K562 (cell line): ENCODE measurements at regions not wholly inside any gene's neighbourhood (a gene's known extent, or its start where the extent isn't known, plus 50 kb on each side); places are given as distances from the start of the nearest gene placed in this dataset.

Source experiments
- ATAC-seq: fragments of 200-7000 bp; cut with Tn5 transposase; 3 replicates; pipeline ENCODE4 v1.9.1; 2020; ENCODE audit warnings: moderate library complexity
- BruUV-seq: library from RNA; stranded (reverse); fragments of 400-500 nt; replicated peaks from 2 replicates; lab custom pipeline; 2021; lab: Mats Ljungman, UMichigan
- CTCF ChIA-PET: fragments of 300-600 bp; formaldehyde crosslinking; extraction: SDS; loops from one replicate; lab custom pipeline; 2021; ENCODE audit warnings: low intra/inter-chr PET ratio; lab: Yijun Ruan, JAX
- POLR2A ChIA-PET: fragments of 300-600, 350-650 bp; sonication (Branson Sonifier 250); formaldehyde crosslinking; extraction: SDS; loops from one replicate; lab custom pipeline; 2021; ENCODE audit warnings: antibody characterized with exemption, inconsistent platforms; lab: Yijun Ruan, JAX
- DNase-seq, 4 experiments: peaks; one replicate each; pipeline versions ENCODE4 v3.0.0 to v3.0.0-alpha.2; 2011 to 2018; ENCODE audit warnings: low spot score in 3 of 4, mixed read lengths in 3 of 4; ENCODE audit errors: extremely low read depth in 1 of 4
- FAIRE-seq: peaks from 2 replicates; lab custom pipeline; 2011; peaks lifted over from hg19 to GRCh38; lab: Jason Lieb, UNC
- H2AFZ ChIP-seq: 2 replicates; pipeline ENCODE4 v1.6.0; 2011; ENCODE audit warnings: low read depth, low read length, control low read depth, inconsistent platforms
- H3K27ac ChIP-seq: fragments of 200-600 bp; 3 replicates; pipeline ENCODE4 v1.8.0; 2011; ENCODE audit warnings: low read depth, mild to moderate bottlenecking, control low read depth, inconsistent platforms, low read length, moderate library complexity, mixed read lengths; ENCODE audit errors: extremely low read depth
- H3K27me3 ChIP-seq, 2 experiments: fragments of 300-600 bp in 1 of 2; 2 replicates in 1 of 2; 3 replicates in 1 of 2; pipeline versions ENCODE4 v1.6.0 to v1.8.0; 2011; ENCODE audit warnings: inconsistent platforms in 2 of 2, low read length in 2 of 2, mild to moderate bottlenecking in 1 of 2, mixed read lengths in 1 of 2, moderate library complexity in 1 of 2; ENCODE audit not compliant: control insufficient read depth in 2 of 2, insufficient read depth in 2 of 2
- H3K36me3 ChIP-seq: fragments of 300-600 bp; 3 replicates; pipeline ENCODE4 v1.8.0; 2011; ENCODE audit warnings: mild to moderate bottlenecking, low read length, inconsistent platforms; ENCODE audit not compliant: control insufficient read depth, insufficient read depth
- H3K4me1 ChIP-seq, 2 experiments: fragments of 200-600 bp in 1 of 2; replicated peaks in 1 of 2; 2 replicates in 1 of 2; 3 replicates in 1 of 2; pipeline versions ENCODE4 v1.5.1 to v1.8.0; 2011; ENCODE audit warnings: inconsistent platforms in 2 of 2, low read length in 2 of 2, mild to moderate bottlenecking in 1 of 2, mixed read lengths in 1 of 2, moderate library complexity in 1 of 2; ENCODE audit not compliant: control insufficient read depth in 2 of 2, insufficient read depth in 2 of 2
- H3K4me2 ChIP-seq: 2 replicates; pipeline ENCODE4 v1.6.1; 2011; ENCODE audit warnings: low read length, control low read depth, inconsistent platforms, mixed read lengths; ENCODE audit not compliant: insufficient read depth
- H3K4me3 ChIP-seq: fragments of 200-600 bp; sonication (generic), shearing (Covaris generic); 2 replicates; pipeline ENCODE4 v1.5.1; 2016; ENCODE audit warnings: control low read depth, inconsistent platforms
- H3K79me2 ChIP-seq: fragments of 200-600 bp; 3 replicates; pipeline ENCODE4 v1.8.0; 2011; ENCODE audit warnings: low read length, inconsistent platforms; ENCODE audit not compliant: control insufficient read depth, insufficient read depth
- H3K9ac ChIP-seq, 2 experiments: 2 replicates each; pipeline versions ENCODE4 v1.6.0 to v1.6.1; 2011; ENCODE audit warnings: low read depth in 2 of 2, low read length in 2 of 2, control low read depth in 1 of 2, inconsistent platforms in 1 of 2, mild to moderate bottlenecking in 1 of 2, mixed read lengths in 1 of 2; ENCODE audit not compliant: insufficient read depth in 1 of 2
- H3K9me1 ChIP-seq: one replicate; pipeline ENCODE4 v1.6.0; 2011; ENCODE audit warnings: inconsistent platforms, mild to moderate bottlenecking, low read length, moderate library complexity; ENCODE audit not compliant: control insufficient read depth, insufficient read depth
- H3K9me3 ChIP-seq: replicated peaks from 2 replicates; pipeline ENCODE4 v1.5.1; 2011; ENCODE audit warnings: low read depth, low read length, inconsistent platforms; ENCODE audit not compliant: control insufficient read depth, insufficient read depth
- H4K20me1 ChIP-seq: replicated peaks from 2 replicates; pipeline ENCODE4 v1.6.1; 2011; ENCODE audit warnings: low read length, inconsistent platforms, mixed read lengths; ENCODE audit not compliant: control insufficient read depth, insufficient read depth
- BCOR ChIP-seq: fragments of 450-650 bp; IDR thresholded peaks from 2 replicates; pipeline ENCODE4 v1.6.1; 2016
- CTBP1 ChIP-seq: fragments of 450-650 bp; IDR thresholded peaks from 2 replicates; pipeline ENCODE4 v1.6.1; 2016; ENCODE audit warnings: borderline replicate concordance
- ELF2 ChIP-seq: fragments of 250-450 bp; sonication (Bioruptor Pico); IDR thresholded peaks from 2 replicates; pipeline ENCODE4 v1.5.0; 2021; ENCODE audit warnings: mild to moderate bottlenecking
- GTF2A2 ChIP-seq: IDR thresholded peaks from 2 replicates; pipeline ENCODE4 v1.6.1; 2016; ENCODE audit warnings: mild to moderate bottlenecking, missing genetic modification characterization, missing compliant biosample characterization
- HDAC6 ChIP-seq: IDR thresholded peaks from 2 replicates; pipeline ENCODE4 v1.6.1; 2012; ENCODE audit warnings: low read depth, mild to moderate bottlenecking, control low read depth, inconsistent platforms, low read length, moderate library complexity
- MBD2 ChIP-seq: sonication (generic); IDR thresholded peaks from 2 replicates; pipeline ENCODE4 v1.6.1; 2016; ENCODE audit warnings: low read depth, borderline replicate concordance
- POLR2A ChIP-seq: fragments of 450-650 bp; conservative IDR thresholded peaks from 2 replicates; pipeline ENCODE4 v1.6.1; 2016
- PTBP1 ChIP-seq: fragments of 200-400 bp; formaldehyde crosslinking; IDR thresholded peaks from 2 replicates; pipeline ENCODE4 v1.6.1; 2017; ENCODE audit warnings: low read depth, low read length
- RAD21 ChIP-seq, 2 experiments: fragments of 250-450 bp in 1 of 2; fragments of 450-650 bp in 1 of 2; sonication (Bioruptor Pico) in 1 of 2; formaldehyde crosslinking in 1 of 2; IDR thresholded peaks in 1 of 2; conservative IDR thresholded peaks in 1 of 2; 2 replicates each; pipeline versions ENCODE4 v1.4.0 to v1.8.0; 2020 to 2022; ENCODE audit warnings: mild to moderate bottlenecking in 2 of 2, moderate library complexity in 1 of 2
- XRCC5 ChIP-seq: fragments of 200-400 bp; formaldehyde crosslinking; IDR thresholded peaks from 2 replicates; pipeline ENCODE4 v1.6.1; 2017; ENCODE audit warnings: low read depth, mild to moderate bottlenecking, low read length
- ZNF12 ChIP-seq: sonication (generic); formaldehyde crosslinking; IDR thresholded peaks from 2 replicates; pipeline ENCODE4 v1.4.0; 2020; ENCODE audit warnings: mild to moderate bottlenecking, missing genetic modification reagents
- ZNF445 ChIP-seq: fragments of 250-450 bp; sonication (Bioruptor Pico); IDR thresholded peaks from 2 replicates; pipeline ENCODE4 v1.4.0; 2020; ENCODE audit warnings: low read depth, mild to moderate bottlenecking, moderate library complexity
- WGBS: fragments of 100-300 bp; shearing (Covaris generic); methylation state at CpG from one replicate; pipeline ENCODE4 v1.1.6; 2016; ENCODE audit warnings: low coverage, mixed read lengths; ENCODE audit not compliant: insufficient coverage; ENCODE audit errors: missing lambda C conversion rate; 5-methylcytosine and 5-hydroxymethylcytosine counted together
- in situ Hi-C: fragments of 300-500 bp; cut with MboI; formaldehyde crosslinking; loops from 4 replicates; pipeline ENCODE4 v1.15.0; 2018; ENCODE audit warnings: inconsistent platforms, mixed read lengths
- intact Hi-C: fragments of 100-400 bp; cut with micrococcal nuclease; formaldehyde crosslinking; loops from 2 replicates; pipeline ENCODE4 v1.14.2; 2022
- TF ChIP-seq, protein P1 (sequence below), 2 experiments: IDR thresholded peaks; 2 replicates each; pipeline ENCODE4 v1.6.1; 2011; ENCODE audit warnings: borderline replicate concordance in 1 of 2, control low read depth in 1 of 2, low read depth in 1 of 2, low read length in 1 of 2, mild to moderate bottlenecking in 1 of 2, mixed read lengths in 1 of 2, moderate library complexity in 1 of 2; ENCODE audit not compliant: insufficient read depth in 1 of 2, insufficient read length in 1 of 2, poor library complexity in 1 of 2, severe bottlenecking in 1 of 2; ENCODE audit errors: extremely low read depth in 1 of 2
- TF ChIP-seq, protein P2 (sequence below): fragments of 450-650 bp; IDR thresholded peaks from 2 replicates; pipeline ENCODE4 v1.6.1; 2016; ENCODE audit warnings: borderline replicate concordance

DNA sequence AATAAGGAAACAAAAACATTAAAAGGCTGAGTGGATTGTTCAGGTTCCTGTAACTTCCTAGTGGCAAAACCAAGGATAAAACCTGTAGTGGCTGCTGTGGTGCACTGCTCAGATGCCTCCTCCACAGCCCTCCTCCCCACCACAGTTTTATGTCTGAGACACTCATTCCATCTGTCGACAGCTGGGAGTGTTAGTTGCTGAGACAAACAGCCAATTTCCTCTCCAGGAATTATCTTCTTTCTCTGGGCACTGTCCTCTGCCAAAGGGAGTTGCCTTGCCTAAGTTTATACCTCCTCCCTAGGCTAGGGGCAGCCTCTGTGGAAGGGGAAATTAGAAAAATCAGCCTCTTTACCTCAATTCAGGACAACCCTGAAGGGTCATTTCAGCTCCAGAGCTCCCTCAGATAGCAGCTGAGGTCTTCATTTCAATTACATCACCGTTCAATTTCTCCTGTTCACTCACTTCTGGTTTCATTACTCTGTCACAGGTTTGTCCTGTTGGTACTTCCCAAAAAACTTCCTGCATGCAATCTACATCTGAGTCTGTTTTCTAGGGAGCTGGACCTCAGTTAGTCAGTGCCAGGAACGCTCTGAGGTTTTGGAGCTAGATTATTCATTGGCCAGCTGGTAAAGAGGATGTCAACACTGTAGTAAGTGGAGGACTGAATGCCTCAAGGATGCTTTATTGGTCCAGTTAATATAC, 74.9 kb upstream of the ATP2B1 start:
- Histone ChIP-seq H3K79me2 (no peaks in the 10 kb centered on the region), H3K4me3 (no peak overlapping the region), H3K9me1 (no peaks in the 10 kb centered on the region), H2AFZ (no peak overlapping the region), H3K9me3 (0 out of 2 replicates have a peak, but pooled peaks cover 3% of the 10 kb centered on the region), H4K20me1 (no peaks in the 10 kb centered on the region), H3K9ac (no peak overlapping the region), H3K4me1 (no peaks in the 10 kb centered on the region), H3K27me3 (no peaks in the 10 kb centered on the region), H3K4me2 (no peak overlapping the region), H3K36me3 (no peaks in the 10 kb centered on the region), H3K27ac (no peak overlapping the region)
- POLR2A ChIA-PET = no interaction called here
- DNase-seq (no peak), FAIRE-seq (no peak), ATAC-seq (peak; percentile 43; the same call in 1 of the 3 replicates)
- 5% methylated on average over 3 of the region's 3 CpGs for WGBS
- intact Hi-C loops = no loop called here
- CTCF ChIA-PET = interaction anchor here (0.7 kb wide), 1 partner anchor 231 kb away, joined by 4 read pairs; no protein-coding TSS in a partner anchor
- TF ChIP-seq PTBP1 = no peak
- TF ChIP-seq GTF2A2 (tag) = no peak
- peak in 1 of 2 experiments; percentile 3; a peak in 1 of 4 replicates for TF ChIP-seq RAD21 (CRISPR knock-in tag; conservative IDR thresholded peaks at IDR 0.05 in 1 of 2, IDR thresholded peaks at IDR 0.05 in 1 of 2)
- in situ Hi-C loops = no loop called here
- no TSS peak for BruUV-seq

DNA sequence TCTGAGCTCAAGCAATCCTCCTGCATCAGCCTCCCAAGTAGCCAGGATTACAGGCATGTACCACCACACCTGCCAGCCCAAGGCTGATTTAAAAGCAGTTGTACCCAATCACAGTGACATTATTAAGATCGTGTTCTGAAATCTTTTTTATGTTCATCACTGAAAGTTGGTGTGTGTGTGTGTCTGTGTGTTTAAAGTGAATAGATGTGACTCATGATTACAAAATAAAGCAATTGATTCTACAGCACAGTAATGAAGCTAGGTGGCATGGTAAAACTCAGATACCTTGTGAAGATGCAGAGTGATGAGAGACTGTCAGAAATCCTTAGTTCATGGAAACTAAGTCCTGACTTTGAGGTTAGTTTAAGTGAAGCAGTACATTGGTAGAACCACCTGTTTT, 74.2 kb upstream of the ATP2B1 start:
- no peaks in the 10 kb centered on the region for H3K36me3 ChIP-seq
- FAIRE-seq (no peak), DNase-seq (no peak), ATAC-seq (no peak)
- H3K9me1 ChIP-seq = no peaks in the 10 kb centered on the region
- H4K20me1 ChIP-seq = no peaks in the 10 kb centered on the region
- no peak overlapping the region for H3K27ac ChIP-seq
- no peaks in the 10 kb centered on the region for H3K27me3 ChIP-seq
- ChIA-PET CTCF (no interaction called here), POLR2A (interaction anchor here (1.0 to 1.1 kb wide), 2 partner anchors 9 to 15 kb away, joined by 3 read pairs; no protein-coding TSS in a partner anchor)
- H3K4me3 ChIP-seq = no peak overlapping the region
- no peaks in the 10 kb centered on the region for H3K79me2 ChIP-seq
- H3K9me3 ChIP-seq = 0 out of 2 replicates have a peak, but pooled peaks cover 3% of the 10 kb centered on the region
- no peaks in the 10 kb centered on the region for H3K4me1 ChIP-seq
- intact Hi-C loops = no loop called here
- no peak overlapping the region for H2AFZ ChIP-seq
- H3K9ac ChIP-seq = no peak overlapping the region
- in situ Hi-C loops = no loop called here
- WGBS = 0% methylated on average over 1 of the region's 1 CpG
- no peak overlapping the region for H3K4me2 ChIP-seq
- BruUV-seq = no TSS peak
- TF ChIP-seq, protein P1, sequence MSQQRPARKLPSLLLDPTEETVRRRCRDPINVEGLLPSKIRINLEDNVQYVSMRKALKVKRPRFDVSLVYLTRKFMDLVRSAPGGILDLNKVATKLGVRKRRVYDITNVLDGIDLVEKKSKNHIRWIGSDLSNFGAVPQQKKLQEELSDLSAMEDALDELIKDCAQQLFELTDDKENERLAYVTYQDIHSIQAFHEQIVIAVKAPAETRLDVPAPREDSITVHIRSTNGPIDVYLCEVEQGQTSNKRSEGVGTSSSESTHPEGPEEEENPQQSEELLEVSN (IDR thresholded peaks at IDR 0.05; ENCODE audit: borderline replicate concordance in 1 of 2, extremely low read depth in 1 of 2, insufficient read depth in 1 of 2, insufficient read length in 1 of 2, low read depth in 1 of 2, low read length in 1 of 2, poor library complexity in 1 of 2, severe bottlenecking in 1 of 2) = no peak
- TF ChIP-seq ELF2 = no peak
- TF ChIP-seq, protein P2, sequence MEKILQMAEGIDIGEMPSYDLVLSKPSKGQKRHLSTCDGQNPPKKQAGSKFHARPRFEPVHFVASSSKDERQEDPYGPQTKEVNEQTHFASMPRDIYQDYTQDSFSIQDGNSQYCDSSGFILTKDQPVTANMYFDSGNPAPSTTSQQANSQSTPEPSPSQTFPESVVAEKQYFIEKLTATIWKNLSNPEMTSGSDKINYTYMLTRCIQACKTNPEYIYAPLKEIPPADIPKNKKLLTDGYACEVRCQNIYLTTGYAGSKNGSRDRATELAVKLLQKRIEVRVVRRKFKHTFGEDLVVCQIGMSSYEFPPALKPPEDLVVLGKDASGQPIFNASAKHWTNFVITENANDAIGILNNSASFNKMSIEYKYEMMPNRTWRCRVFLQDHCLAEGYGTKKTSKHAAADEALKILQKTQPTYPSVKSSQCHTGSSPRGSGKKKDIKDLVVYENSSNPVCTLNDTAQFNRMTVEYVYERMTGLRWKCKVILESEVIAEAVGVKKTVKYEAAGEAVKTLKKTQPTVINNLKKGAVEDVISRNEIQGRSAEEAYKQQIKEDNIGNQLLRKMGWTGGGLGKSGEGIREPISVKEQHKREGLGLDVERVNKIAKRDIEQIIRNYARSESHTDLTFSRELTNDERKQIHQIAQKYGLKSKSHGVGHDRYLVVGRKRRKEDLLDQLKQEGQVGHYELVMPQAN = no peak
- TF ChIP-seq MBD2 = no peak
- no peak for TF ChIP-seq BCOR
- no peak for TF ChIP-seq CTBP1
- no peak for TF ChIP-seq XRCC5
- no peak for TF ChIP-seq HDAC6
- no peak for TF ChIP-seq ZNF12 (CRISPR knock-in tag)
- no peak for TF ChIP-seq POLR2A
- TF ChIP-seq ZNF445 (CRISPR knock-in tag) = no peak
